Left renal cortex interstitium (tissue), 4 donors: ENCODE measurements at regions not wholly inside any gene's neighbourhood (a gene's known extent, or its start where the extent isn't known, plus 50 kb on each side); places are given as distances from the start of the nearest gene placed in this dataset.
"Not testable (repeated sequence)": the region's sequence is repeated elsewhere in the genome, so short reads cannot be mapped to it uniquely, and the experiment has no call there.

ENCODE experiments used
- DNase-seq, 4 donors: peaks; one replicate each; pipeline ENCODE4 v3.0.0-alpha.2; 2013; ENCODE audit warnings: low read depth in 4 of 4, low spot score in 2 of 4, missing footprints in 1 of 4

- DNase-seq: no peak
Observed at GRCh38 chr16:27638833-27639560, 89.1 kb downstream of the KATNIP start.

- peak in 1 of 4 donors; percentile 59 for DNase-seq
Observed at GRCh38 chr16:27639561-27640276, 89.8 kb downstream of the KATNIP start.

- no peak for DNase-seq
Observed at GRCh38 chr16:27640277-27640600, 90.3 kb downstream of the KATNIP start.

- DNase-seq: no peak
Observed at GRCh38 chr16:27641260-27641659, 91.3 kb downstream of the KATNIP start.

- not testable (repeated sequence) for DNase-seq
Observed at GRCh38 chr16:27641734-27642415, 91.9 kb downstream of the KATNIP start.

- DNase-seq: no peak
Observed at GRCh38 chr16:27642756-27643155, 92.8 kb downstream of the KATNIP start.

GRCh38 chr16:27644165-27644564, 94.2 kb downstream of the KATNIP start:
- DNase-seq: no peak

GRCh38 chr16:27645396-27645795, 95.5 kb downstream of the KATNIP start:
- no peak for DNase-seq

- no peak for DNase-seq
Observed at GRCh38 chr16:27646806-27647205, 96.9 kb downstream of the KATNIP start.

- DNase-seq: no peak
Observed at GRCh38 chr16:27649021-27649420, 99.1 kb downstream of the KATNIP start.

GRCh38 chr16:27650073-27650701, 100.2 kb downstream of the KATNIP start:
- DNase-seq: no peak

GRCh38 chr16:27651301-27651700, 101.4 kb downstream of the KATNIP start:
- no peak for DNase-seq

- DNase-seq: no peak
Observed at GRCh38 chr16:27657811-27658210, 107.9 kb downstream of the KATNIP start.

- DNase-seq: no peak
Observed at GRCh38 chr16:27660507-27660906, 110.6 kb downstream of the KATNIP start.

- DNase-seq: not testable (repeated sequence)
Observed at GRCh38 chr16:27663235-27663634, 113.3 kb downstream of the KATNIP start.

- no peak for DNase-seq
Observed at GRCh38 chr16:27665881-27666280, 115.9 kb downstream of the KATNIP start.

- no peak for DNase-seq
Observed at GRCh38 chr16:27670071-27670810, 120.3 kb downstream of the KATNIP start.

GRCh38 chr16:27671410-27671809, 121.5 kb downstream of the KATNIP start:
- DNase-seq: no peak

- DNase-seq: no peak
Observed at GRCh38 chr16:27676839-27677238, 126.9 kb downstream of the KATNIP start.

GRCh38 chr16:27677263-27677662, 127.3 kb downstream of the KATNIP start:
- peak in 1 of 4 donors; percentile 4 for DNase-seq

- DNase-seq: no peak
Observed at GRCh38 chr16:27678955-27679354, 129.0 kb downstream of the KATNIP start.
